Ishikawa (cell line): ENCODE measurements at regions not wholly inside any gene's neighbourhood (a gene's known extent, or its start where the extent isn't known, plus 50 kb on each side); places are given as distances from the start of the nearest gene placed in this dataset.

Experiments
- CEBPB ChIP-seq: IDR thresholded peaks from 2 replicates; pipeline ENCODE4 v1.6.1; 2012
- CREB1 ChIP-seq: IDR thresholded peaks from 2 replicates; pipeline ENCODE4 v1.6.1; 2012; ENCODE audit warnings: low read depth
- EGR1 ChIP-seq: IDR thresholded peaks from 2 replicates; pipeline ENCODE4 v1.6.1; 2012
- EP300 ChIP-seq: IDR thresholded peaks from 2 replicates; pipeline ENCODE4 v1.6.1; 2012; ENCODE audit warnings: borderline replicate concordance
- FOXM1 ChIP-seq: IDR thresholded peaks from 2 replicates; pipeline ENCODE4 v1.6.1; 2012; ENCODE audit warnings: low read depth, borderline replicate concordance
- NFIC ChIP-seq: IDR thresholded peaks from 2 replicates; pipeline ENCODE4 v1.6.1; 2012
- RAD21 ChIP-seq: IDR thresholded peaks from 2 replicates; pipeline ENCODE4 v1.6.1; 2012; ENCODE audit warnings: low read depth
- REST ChIP-seq: IDR thresholded peaks from 2 replicates; pipeline ENCODE4 v1.6.1; 2012; ENCODE audit warnings: low read depth, mild to moderate bottlenecking
- TAF1 ChIP-seq: IDR thresholded peaks from 2 replicates; pipeline ENCODE4 v1.6.1; 2012; ENCODE audit warnings: low read depth, mild to moderate bottlenecking
- TCF12 ChIP-seq: IDR thresholded peaks from 2 replicates; pipeline ENCODE4 v1.6.1; 2012; ENCODE audit warnings: low read depth
- TEAD4 ChIP-seq: IDR thresholded peaks from 2 replicates; pipeline ENCODE4 v1.6.1; 2012
- USF1 ChIP-seq: IDR thresholded peaks from 2 replicates; pipeline ENCODE4 v1.6.1; 2012
- YY1 ChIP-seq: IDR thresholded peaks from 2 replicates; pipeline ENCODE4 v1.6.1; 2012; ENCODE audit warnings: low read depth
- ZBTB7A ChIP-seq: IDR thresholded peaks from 2 replicates; pipeline ENCODE4 v1.6.1; 2012; ENCODE audit warnings: low read depth
- TF ChIP-seq, protein P1 (sequence below): IDR thresholded peaks from 2 replicates; pipeline ENCODE4 v1.6.1; 2012

DNA sequence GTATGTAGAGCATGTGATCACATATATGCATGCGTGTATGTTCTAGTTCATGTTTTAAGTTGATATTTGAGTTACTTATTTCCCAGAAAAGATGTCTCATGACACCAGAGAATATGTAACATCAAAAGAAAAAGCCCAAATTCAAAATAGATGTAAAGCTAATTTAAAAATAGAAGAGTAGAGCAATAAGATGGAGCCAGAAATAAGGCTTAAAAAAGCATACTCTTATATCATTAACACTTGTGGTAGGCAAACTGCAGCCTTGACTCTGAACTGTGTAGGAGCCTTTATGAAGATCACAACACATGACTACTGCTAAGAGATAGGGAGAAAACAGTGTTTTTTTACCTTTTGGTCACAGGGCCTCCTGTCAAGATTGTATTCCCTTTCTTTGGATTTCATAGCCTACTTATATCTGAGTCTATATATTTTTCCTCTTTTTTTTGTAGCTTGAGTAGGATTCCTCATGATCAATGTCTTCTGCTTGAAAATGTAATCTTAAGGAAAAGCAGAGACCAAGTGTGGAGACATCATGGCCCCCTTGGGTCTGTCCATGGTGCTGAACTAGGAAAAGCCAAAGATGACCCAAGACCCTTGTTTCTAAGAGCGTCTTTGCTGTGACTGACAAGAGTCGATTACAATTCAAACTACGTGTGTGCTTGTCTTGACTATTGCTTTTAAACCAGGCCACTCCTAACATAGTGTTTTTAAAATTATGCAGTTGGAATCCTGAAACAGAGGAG is 390.4 kb downstream of the SHISA9 start:
- no peak for TF ChIP-seq TAF1
- TF ChIP-seq REST: peak; percentile 81
- no peak for TF ChIP-seq ZBTB7A
- TF ChIP-seq, protein P1, sequence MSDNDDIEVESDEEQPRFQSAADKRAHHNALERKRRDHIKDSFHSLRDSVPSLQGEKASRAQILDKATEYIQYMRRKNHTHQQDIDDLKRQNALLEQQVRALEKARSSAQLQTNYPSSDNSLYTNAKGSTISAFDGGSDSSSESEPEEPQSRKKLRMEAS: no peak
- TF ChIP-seq YY1: 0 out of 2 replicates have a peak, but pooled peaks have one; percentile 46
- no peak for TF ChIP-seq CREB1

DNA sequence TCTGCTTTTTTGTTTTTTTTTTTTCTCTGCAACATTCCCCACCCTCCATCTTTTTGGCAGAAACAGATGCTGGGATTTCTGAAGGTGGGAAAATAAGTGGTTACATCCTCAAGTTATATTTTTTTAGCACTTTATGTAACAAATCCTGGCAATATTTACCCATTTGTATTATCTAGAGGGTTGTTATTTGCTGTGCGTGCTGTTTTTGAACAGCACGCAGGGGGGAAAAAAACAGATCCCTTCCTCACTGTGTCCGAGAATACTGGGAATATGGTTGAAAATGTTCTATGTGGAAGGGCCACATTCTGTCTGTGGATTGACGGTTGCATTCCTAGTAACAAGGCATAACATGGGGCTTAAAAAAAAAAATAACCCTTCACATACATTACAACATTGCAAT is 394.8 kb downstream of the SHISA9 start:
- TF ChIP-seq, protein P1: no peak
- no peak for TF ChIP-seq CREB1
- TF ChIP-seq EGR1: no peak
- TF ChIP-seq NFIC: no peak
- TF ChIP-seq CEBPB: no peak
- TF ChIP-seq TAF1: no peak
- no peak for TF ChIP-seq RAD21
- TF ChIP-seq USF1: no peak
- TF ChIP-seq EP300: no peak
- TF ChIP-seq FOXM1: no peak
- no peak for TF ChIP-seq REST
- TF ChIP-seq TEAD4: no peak
- no peak for TF ChIP-seq TCF12
- TF ChIP-seq YY1: no peak
- TF ChIP-seq ZBTB7A: no peak

DNA sequence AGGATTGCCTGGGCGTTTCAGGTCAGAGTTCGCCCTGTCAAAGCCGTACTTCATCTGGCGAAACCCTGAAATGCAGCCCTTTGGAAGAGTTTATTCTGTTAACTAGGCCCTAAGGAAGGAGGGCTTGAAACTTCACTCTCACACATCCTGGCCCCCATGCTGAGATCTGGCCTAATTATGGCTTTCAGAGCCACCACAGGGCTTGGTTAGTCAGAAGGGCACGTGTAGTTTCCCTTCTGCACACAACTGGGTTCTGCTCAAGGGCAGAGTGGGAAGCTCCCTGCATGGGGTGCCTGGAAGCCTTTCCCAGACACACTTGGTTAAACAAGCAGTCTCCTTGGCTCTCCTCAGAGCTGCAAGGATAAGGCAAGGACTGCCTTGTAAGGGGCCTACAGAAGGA is 397.3 kb downstream of the SHISA9 start:
- no peak for TF ChIP-seq YY1
- no peak for TF ChIP-seq TAF1
- TF ChIP-seq USF1: no peak
- TF ChIP-seq REST: no peak
- no peak for TF ChIP-seq CREB1
- no peak for TF ChIP-seq FOXM1
- no peak for TF ChIP-seq NFIC
- TF ChIP-seq EGR1: no peak
- TF ChIP-seq RAD21: no peak

DNA sequence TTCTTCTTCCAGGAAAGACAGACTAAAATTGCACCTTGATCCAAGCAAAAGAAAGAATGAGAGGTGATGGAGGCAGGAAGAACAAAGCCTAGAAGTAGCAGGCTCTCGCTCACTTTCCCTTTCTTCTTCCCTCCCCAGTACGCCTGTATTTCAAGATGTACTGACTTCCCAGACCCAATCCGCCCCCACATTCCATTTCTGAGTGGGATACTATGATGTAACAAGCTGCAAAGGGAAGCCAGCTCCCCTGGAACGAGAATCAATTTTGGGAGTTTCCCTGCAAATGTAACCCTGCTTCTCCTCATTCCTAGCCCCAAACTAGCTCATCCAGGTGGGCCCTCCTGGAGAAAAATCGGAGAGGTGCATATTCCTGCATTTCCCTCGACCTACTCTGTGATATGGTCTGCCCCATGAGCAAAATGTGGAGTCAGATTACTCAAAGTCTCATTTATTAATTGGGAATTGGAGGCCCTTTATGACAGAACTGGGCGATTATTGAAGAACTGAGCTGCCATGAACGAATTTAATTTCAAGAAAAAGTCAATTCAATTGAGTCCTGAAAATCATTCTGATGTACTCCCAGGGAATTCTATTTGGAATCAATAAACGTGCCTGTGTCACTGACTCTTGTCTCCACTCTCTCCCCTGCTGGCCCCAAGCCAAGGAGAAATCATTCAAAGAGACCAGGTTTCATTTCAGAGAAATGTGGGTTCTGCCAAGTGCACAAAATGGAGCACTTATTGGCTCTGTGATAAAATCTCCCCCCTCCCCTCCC is 398.9 kb downstream of the SHISA9 start:
- TF ChIP-seq TEAD4 (no peak), ZBTB7A (no peak), TCF12 (no peak), YY1 (no peak), CREB1 (no peak), NFIC (no peak), RAD21 (no peak)
- TF ChIP-seq, protein P1: no peak
